ENCODE measurements at regions not wholly inside any gene's neighbourhood (a gene's known extent, or its start where the extent isn't known, plus 50 kb on each side); places are given as distances from the start of the nearest gene placed in this dataset.

DNA sequence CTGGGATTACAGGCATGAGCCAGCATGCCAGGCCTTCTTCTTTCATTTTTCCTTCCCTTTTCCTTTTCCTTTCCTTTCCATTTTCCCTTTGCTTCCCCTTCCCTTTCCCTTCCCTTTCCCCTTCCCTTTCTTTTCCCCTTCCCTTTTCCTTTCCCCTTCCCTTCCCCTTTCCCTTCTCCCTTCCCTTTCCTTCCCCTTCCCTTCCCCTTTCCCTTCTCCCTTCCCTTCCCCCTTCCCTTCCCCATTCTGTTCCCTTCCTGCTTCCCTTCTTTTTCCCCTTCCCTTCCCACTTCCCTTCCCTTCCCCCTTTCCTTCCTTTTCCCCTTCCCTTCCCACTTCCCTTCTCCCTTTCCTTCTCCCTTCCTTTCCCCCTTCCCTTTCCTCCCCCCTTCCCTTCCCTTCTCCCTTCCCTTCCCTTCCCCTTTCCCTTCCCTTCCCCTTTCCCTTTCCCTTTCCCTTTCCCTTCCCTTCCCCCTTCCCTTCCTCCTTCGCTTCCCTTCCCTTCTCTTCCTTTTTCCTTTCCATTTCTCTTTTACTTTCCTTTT is 712.2 kb upstream of the POM121L12 start:
- no peak for DNase-seq

- no peak for DNase-seq
Observed at GRCh38 chr7:52320610-52321009, 714.8 kb upstream of the POM121L12 start.

DNA sequence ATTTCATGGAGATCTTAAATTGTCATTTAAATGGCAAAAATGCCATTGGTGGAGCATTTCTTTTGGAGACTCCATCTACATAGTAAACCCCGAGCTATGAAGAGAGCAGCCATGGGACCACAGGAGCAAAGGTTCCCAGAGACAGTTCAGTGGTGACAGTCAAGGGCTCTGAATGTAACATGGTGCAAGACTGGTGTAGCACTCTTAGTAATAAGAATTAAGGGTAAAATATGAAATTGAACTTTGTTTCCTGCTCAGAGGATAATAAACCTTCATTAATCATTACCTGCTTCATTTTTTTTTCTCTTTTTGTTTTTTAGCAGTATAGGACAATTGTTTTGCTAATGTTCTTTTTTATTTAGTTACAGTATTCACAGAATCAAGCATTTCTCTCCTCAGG is 717.5 kb upstream of the POM121L12 start:
- DNase-seq = no peak

- DNase-seq = no peak
Observed at GRCh38 chr7:52311886-52312285, 723.5 kb upstream of the POM121L12 start.

DNA sequence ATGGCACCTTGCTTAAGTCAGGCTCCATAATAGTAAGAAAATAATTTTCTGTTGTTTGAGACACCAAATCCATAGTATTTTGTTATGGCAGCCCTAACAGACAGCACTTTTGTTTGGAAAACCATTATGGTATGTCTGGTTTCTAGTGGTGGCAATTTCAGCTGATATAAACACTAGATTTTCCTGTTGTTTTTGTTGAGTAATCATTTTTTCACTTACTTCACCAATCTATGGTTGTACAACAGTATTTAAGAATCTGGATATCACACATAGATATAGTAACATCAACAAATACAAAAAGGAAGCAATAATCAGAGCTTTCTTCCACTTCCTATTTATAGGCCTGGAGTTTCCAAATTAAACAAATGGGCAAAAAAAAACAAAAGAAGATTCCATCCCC is 725.8 kb upstream of the POM121L12 start:
- no peak for DNase-seq

DNA sequence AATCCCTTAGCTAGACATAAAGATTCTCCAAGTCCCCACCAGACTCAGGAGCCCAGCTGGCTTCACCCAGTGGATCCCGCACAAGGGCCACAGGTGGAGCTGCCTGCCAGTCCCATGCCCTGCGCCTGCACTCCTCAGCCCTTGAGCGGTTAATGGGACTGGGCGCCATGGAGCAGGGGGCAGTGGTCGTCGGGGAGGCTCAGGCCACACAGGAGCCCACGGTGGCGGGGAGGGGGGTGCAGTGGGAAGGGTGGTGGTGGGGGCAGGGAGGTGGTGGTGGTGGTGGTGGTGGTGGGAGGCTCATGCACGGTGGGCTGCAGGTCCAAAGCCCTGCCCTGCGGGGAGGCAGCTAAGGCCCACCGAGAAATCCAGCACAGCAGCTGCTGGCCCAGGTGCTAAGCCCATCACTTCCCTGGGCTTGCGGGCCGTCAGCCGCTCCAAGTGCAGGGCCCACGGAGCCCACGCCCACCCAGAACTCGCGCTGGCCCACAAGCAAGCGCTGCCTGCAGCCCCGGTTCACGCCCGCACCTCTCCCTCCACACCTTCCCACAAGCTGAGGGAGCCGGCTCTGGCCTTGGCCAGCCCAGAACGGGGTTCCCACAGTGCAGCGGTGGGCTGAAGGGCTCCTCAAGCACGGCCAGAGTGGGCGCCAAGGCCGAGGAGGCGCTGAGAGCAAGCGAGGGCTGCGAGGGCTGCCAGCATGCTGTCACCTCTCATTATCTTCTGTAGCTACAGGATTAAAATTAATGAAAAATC is 732.5 kb upstream of the POM121L12 start:
- DNase-seq = no peak

DNA sequence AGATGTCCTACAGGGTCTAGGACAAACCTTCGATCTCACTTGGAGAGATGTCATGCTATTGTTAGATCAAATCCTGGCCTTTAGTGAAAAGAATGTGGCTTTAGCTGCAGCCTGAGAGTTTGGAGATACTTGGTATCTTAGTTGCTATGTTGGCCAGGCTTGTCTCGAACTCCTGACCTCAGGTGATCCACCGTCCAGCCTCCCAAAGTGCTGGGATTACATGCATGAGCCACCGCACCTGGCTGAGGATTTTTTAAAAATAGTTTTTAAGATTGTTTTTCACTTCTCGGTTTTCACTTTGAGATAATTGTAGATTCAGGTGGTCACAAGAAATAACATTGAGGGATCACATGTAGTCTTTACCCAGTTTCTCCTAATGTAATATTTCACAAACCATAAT is 738.3 kb upstream of the POM121L12 start:
- no peak for DNase-seq

DNA sequence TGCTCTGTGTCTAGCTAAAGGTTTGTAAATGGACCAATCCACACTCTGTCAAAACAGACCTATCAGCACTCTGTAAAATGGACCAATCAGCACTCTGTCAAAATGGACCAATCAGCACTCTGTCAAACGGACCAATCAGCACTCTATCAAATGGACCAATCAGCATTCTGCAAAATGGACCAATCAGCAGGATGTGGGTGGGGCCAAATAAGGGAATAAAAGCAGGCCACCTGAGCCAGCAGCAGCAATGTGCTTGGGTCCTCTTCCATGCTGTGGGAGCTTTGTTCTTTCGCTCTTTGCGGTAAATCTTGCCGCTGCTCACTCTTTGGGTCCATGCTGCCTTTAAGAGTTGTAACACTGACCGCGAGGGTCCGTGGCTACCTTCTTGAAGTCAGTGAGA is 740.5 kb upstream of the POM121L12 start:
- DNase-seq = no peak

GRCh38 chr7:52289247-52289646 is 746.2 kb upstream of the POM121L12 start:
- DNase-seq = no peak

DNA sequence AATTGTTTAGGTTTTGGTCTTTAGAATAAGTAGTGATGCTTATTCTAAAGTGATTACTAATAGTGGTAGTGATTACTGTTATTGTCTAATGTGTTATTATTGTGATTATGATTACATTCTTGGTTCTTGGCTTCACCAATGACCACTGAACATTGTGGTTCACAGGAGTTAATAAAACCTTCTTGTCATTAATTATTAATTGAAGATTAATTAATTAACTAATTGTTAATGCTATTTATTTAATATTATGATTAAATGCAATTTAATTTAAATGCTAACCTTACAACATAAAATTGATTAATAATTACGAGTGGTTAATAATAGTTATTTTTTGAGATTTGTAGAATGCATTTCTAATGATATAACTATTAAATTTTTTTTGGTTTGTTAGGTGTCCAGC is 747.7 kb upstream of the POM121L12 start:
- DNase-seq = no peak

- DNase-seq = no peak
Observed at GRCh38 chr7:52285689-52286088, 749.7 kb upstream of the POM121L12 start.

- no peak for DNase-seq
Observed at GRCh38 chr7:52283335-52283734, 752.1 kb upstream of the POM121L12 start.

DNA sequence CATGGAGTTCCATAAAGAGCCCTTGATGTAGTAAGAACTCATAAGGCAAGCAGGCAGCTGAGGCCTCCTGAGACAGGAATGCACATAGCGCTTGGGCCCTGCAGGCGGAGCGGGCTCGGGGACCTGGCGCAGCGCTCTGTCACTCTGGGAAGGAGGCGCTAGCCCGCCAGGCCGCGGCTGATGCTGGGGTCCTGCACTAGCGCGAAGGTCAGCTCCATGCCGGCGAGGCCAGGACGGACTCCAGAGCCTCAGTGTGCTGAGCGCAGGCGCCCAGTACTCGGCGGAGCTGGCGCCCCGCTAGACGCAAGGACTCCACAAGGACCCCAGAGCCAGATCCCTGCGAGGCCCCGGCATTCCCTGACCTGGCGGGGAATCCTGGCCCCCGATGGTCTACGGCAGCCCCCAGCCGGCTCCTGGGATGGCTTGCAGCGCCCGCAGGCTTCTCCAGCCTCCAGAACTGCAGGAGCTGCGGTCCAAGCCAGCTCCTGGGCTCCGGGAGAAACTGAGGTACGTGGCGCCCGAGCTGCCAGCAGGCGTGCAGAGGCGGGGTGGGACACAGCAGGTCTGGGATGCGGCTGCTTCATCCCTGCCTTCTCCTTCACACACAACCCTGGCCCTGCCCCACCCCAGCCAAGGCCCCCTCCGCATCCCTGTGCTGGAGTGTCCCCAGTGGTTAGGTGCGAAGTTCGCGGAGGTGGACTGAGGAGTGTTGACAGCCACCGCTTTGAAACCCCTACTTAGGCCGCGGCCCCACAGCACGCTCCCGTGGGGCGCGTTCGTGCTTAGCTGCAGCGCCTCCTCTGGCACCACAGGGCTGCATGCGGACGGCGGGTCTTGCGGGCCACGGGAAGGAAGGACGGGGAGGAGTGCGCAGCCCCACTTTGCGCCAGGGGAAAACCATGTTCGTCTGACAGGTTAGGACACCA is 761.5 kb upstream of the POM121L12 start:
- no peak for DNase-seq

DNA sequence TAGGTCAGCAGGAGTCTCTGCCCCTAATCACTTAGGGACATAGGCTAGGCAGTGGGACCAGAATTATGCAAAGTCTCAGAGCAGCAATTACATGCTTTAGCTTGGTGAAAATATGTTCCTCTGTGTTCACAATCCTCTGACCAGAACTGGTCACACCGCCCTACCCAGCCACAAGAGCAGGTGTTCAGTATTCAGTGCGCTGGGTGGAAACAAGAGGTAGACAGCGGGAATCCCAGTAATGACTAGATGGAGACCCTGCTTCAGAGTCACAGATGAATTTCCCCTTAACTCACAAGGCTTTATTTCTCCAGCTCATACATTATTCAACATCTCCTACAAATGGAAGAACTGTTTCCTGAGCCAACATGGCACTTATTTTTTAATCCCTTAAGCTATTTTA is 763.7 kb upstream of the POM121L12 start:
- DNase-seq = no peak

GRCh38 chr7:52270301-52270700 is 765.1 kb upstream of the POM121L12 start:
- no peak for DNase-seq

DNA sequence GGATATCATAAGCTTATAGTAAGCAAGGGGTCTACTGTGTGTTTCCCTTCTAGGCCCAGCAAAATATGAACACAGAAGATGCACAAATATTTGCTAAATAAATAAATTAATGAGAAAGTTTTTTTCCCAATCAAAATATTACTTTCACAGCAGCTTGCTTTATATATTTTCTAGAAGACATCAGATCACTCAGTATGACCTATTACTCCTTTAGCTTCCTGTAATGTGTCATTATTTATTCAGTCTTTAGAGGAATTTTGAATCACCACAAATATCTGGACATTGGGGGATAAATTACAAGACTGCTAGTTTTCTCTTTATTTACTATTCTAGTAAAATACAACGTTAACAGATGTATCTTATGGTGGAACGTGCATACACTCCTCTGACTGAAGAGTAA is 765.8 kb upstream of the POM121L12 start:
- no peak for DNase-seq

- no peak for DNase-seq
Observed at GRCh38 chr7:52261057-52261456, 774.4 kb upstream of the POM121L12 start.

GRCh38 chr7:52260046-52260665 is 775.3 kb upstream of the POM121L12 start:
- no peak for DNase-seq

DNA sequence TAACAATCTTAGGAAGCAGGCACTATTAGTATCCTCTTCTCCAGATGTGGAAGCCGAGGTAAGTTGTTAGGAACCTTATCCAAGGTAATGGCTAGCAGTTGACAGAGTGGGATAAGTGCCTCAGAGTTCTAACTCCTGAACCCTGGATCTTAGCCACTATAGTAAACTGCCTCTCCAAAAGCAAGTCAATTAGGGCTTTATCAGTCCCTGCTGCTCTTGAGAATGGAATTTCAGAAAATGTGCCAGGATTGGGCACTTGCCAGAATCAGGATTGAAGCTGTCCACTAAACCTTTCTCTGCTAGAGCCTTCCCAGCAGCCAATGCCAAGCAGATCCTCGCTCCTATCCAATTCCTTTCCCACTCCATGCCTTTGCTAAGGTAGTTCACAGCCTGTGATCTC is 777.5 kb upstream of the POM121L12 start:
- no peak for DNase-seq

GRCh38 chr7:52254396-52255010 is 780.9 kb upstream of the POM121L12 start:
- DNase-seq = no peak

GRCh38 chr7:52253953-52254352 is 781.5 kb upstream of the POM121L12 start:
- no peak for DNase-seq

DNA sequence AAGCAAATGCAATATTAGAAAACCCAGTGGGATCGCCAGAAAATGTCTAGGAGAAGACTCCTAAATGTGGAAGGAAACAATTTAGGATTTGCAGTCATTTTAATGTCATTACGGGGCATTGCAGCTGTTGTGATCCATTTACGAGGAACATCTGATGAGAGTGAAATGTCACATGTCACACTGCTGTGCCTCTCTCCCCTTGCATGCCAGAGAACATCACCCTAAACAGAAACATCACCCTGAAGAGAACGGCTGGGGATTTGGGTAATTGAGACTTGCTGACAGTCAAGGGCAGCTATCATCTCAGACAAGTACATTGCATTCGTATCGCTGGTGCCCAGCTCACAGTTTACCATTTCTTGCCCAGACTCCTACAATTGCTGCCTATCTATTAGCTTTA is 785.7 kb upstream of the POM121L12 start:
- DNase-seq = no peak

DNA sequence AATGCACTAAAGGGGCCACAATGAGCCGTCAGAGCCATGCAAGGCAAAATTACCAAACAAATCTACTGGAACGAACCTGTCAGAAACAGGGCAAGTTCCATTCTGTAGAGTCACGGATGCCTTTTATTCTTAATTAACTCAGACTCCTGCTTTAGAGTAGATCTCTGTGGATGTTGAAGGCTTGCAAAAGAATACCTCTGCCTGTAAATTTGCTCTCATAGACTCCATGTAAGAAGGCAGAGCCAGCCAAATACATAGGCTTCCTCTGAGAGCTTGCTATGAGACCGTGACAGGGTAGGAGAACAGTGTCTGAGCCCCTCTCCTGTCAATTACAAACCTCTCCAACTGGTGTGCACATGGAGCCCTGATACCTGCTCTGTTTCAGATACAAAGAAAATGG is 787.9 kb upstream of the POM121L12 start:
- no peak for DNase-seq
